ENCODE measurements at regions not wholly inside any gene's neighbourhood (a gene's known extent, or its start where the extent isn't known, plus 50 kb on each side); places are given as distances from the start of the nearest gene placed in this dataset.

- no peak for ATAC-seq
- Histone ChIP-seq H3K4me1 (ENCODE audit: control insufficient read depth, insufficient read depth, low read length) (no peaks in the 10 kb centered on the region), H3K4me3 (ENCODE audit: low read length) (no peak overlapping the region), H3K27me3 (ENCODE audit: control insufficient read depth, insufficient read depth) (no peaks in the 10 kb centered on the region), H3K9me3 (ENCODE audit: control insufficient read depth, low read length) (no peaks in the 10 kb centered on the region), H3K27ac (ENCODE audit: low read length) (no peak overlapping the region)
- no peak for DNase-seq
- 95% methylated on average over 6 of the region's 6 CpGs for WGBS
- intact Hi-C loops (cut with DNase I) = no loop called here
These were observed 69.0 kb upstream of the DSG1 start for GRCh38 chr18:31248783-31249521.

GRCh38 chr18:31250902-31251301 is 67.1 kb upstream of the DSG1 start:
- DNase-seq (no peak), ATAC-seq (no peak)
- Histone ChIP-seq H3K27ac (ENCODE audit: low read length) (no peak overlapping the region), H3K9me3 (ENCODE audit: control insufficient read depth, low read length) (no peaks in the 10 kb centered on the region), H3K4me1 (ENCODE audit: control insufficient read depth, insufficient read depth, low read length) (no peaks in the 10 kb centered on the region), H3K4me3 (ENCODE audit: low read length) (no peak overlapping the region), H3K27me3 (ENCODE audit: control insufficient read depth, insufficient read depth) (no peaks in the 10 kb centered on the region)
- intact Hi-C loops (cut with DNase I) = no loop called here
- 66% methylated on average over 2 of the region's 2 CpGs for WGBS

GRCh38 chr18:31252522-31252921 is 65.4 kb upstream of the DSG1 start:
- Histone ChIP-seq H3K4me1 (ENCODE audit: control insufficient read depth, insufficient read depth, low read length) (no peaks in the 10 kb centered on the region), H3K9me3 (ENCODE audit: control insufficient read depth, low read length) (no peaks in the 10 kb centered on the region), H3K27me3 (ENCODE audit: control insufficient read depth, insufficient read depth) (no peaks in the 10 kb centered on the region), H3K4me3 (ENCODE audit: low read length) (no peak overlapping the region), H3K27ac (ENCODE audit: low read length) (no peak overlapping the region)
- ATAC-seq (no peak), DNase-seq (no peak)
- intact Hi-C loops (cut with DNase I) = no loop called here
- WGBS = 78% methylated on average over 1 of the region's 1 CpG

GRCh38 chr18:31255953-31256352 is 62.0 kb upstream of the DSG1 start:
- no peak for DNase-seq
- ATAC-seq = no peak
- Histone ChIP-seq H3K27me3 (ENCODE audit: control insufficient read depth, insufficient read depth) (no peaks in the 10 kb centered on the region), H3K9me3 (ENCODE audit: control insufficient read depth, low read length) (no peaks in the 10 kb centered on the region), H3K4me3 (ENCODE audit: low read length) (no peak overlapping the region), H3K4me1 (ENCODE audit: control insufficient read depth, insufficient read depth, low read length) (no peaks in the 10 kb centered on the region), H3K27ac (ENCODE audit: low read length) (no peak overlapping the region)
- 74% methylated on average over 1 of the region's 1 CpG for WGBS
- intact Hi-C loops (cut with DNase I) = no loop called here

- intact Hi-C loops (cut with DNase I) = no loop called here
- no peaks in the 10 kb centered on the region for H3K27me3 ChIP-seq (ENCODE audit: control insufficient read depth, insufficient read depth)
- ATAC-seq (no peak), DNase-seq (no peak)
- no peak overlapping the region for H3K27ac ChIP-seq (ENCODE audit: low read length)
- no peak overlapping the region for H3K4me3 ChIP-seq (ENCODE audit: low read length)
- no peaks in the 10 kb centered on the region for H3K4me1 ChIP-seq (ENCODE audit: control insufficient read depth, insufficient read depth, low read length)
- H3K9me3 ChIP-seq (ENCODE audit: control insufficient read depth, low read length) = no peaks in the 10 kb centered on the region
- 84% methylated on average over 3 of the region's 3 CpGs for WGBS
These were observed 59.2 kb upstream of the DSG1 start for GRCh38 chr18:31258789-31259188.

- peak overlapping the region; percentile 66 for H3K27ac ChIP-seq (ENCODE audit: low read length)
- H3K4me3 ChIP-seq (ENCODE audit: low read length) = no peak overlapping the region
- 61% methylated on average over 6 of the region's 6 CpGs for WGBS
- no peaks in the 10 kb centered on the region for H3K9me3 ChIP-seq (ENCODE audit: control insufficient read depth, low read length)
- intact Hi-C loops (cut with DNase I) = loop anchor here in 1 of 4 donors (10.0 kb wide), 1 partner anchor 243 kb away; no protein-coding TSS in a partner anchor
- ATAC-seq (peak; percentile 65 to 75), DNase-seq (no peak)
- no peaks in the 10 kb centered on the region for H3K27me3 ChIP-seq (ENCODE audit: control insufficient read depth, insufficient read depth)
- no peaks in the 10 kb centered on the region for H3K4me1 ChIP-seq (ENCODE audit: control insufficient read depth, insufficient read depth, low read length)
These were observed 56.0 kb upstream of the DSG1 start for GRCh38 chr18:31261792-31262582.

- H3K4me1 ChIP-seq (ENCODE audit: control insufficient read depth, insufficient read depth, low read length) = no peaks in the 10 kb centered on the region
- H3K4me3 ChIP-seq (ENCODE audit: low read length) = no peak overlapping the region
- DNase-seq = no peak
- ATAC-seq = no peak
- intact Hi-C loops (cut with DNase I) = loop anchor here in 1 of 4 donors (10.0 kb wide), 1 partner anchor 237 kb away; no protein-coding TSS in a partner anchor
- 40% methylated on average over 2 of the region's 2 CpGs for whole genome bisulfite sequencing
- no peak overlapping the region for H3K27ac ChIP-seq (ENCODE audit: low read length)
- no peaks in the 10 kb centered on the region for H3K27me3 ChIP-seq (ENCODE audit: control insufficient read depth, insufficient read depth)
- no peaks in the 10 kb centered on the region for H3K9me3 ChIP-seq (ENCODE audit: control insufficient read depth, low read length)
These were observed 50.0 kb upstream of the DSG1 start for GRCh38 chr18:31267823-31268481.

Measured in right cardiac atrium (tissue), 5 donors.